PFSK-1 (cell line): ENCODE measurements at regions not wholly inside any gene's neighbourhood (a gene's known extent, or its start where the extent isn't known, plus 50 kb on each side); places are given as distances from the start of the nearest gene placed in this dataset.

ENCODE experiments used
- FOXP2 ChIP-seq: optimal IDR thresholded peaks from 2 replicates; pipeline ENCODE3; 2011; ENCODE audit warnings: borderline replicate concordance, control low read depth, inconsistent platforms; ENCODE audit not compliant: insufficient read depth; ENCODE audit errors: extremely low read length, extremely low read depth
- POLR2AphosphoS5 ChIP-seq: IDR thresholded peaks from 2 replicates; pipeline ENCODE4 v1.6.1; 2012; ENCODE audit warnings: low read depth, mild to moderate bottlenecking, control low read depth, low read length, moderate library complexity
- REST ChIP-seq, 2 experiments: IDR thresholded peaks; 2 replicates each; pipeline versions ENCODE4 v1.6.1 to v1.8.0; 2011 to 2012; ENCODE audit warnings: low read depth in 2 of 2, low read length in 2 of 2, control low read depth in 1 of 2, inconsistent platforms in 1 of 2, mild to moderate bottlenecking in 1 of 2, moderate library complexity in 1 of 2; ENCODE audit not compliant: insufficient read depth in 1 of 2
- SIN3A ChIP-seq: IDR thresholded peaks from 2 replicates; pipeline ENCODE4 v1.6.1; 2012; ENCODE audit warnings: mild to moderate bottlenecking, low read length, moderate library complexity, borderline replicate concordance; ENCODE audit not compliant: insufficient read depth
- TAF1 ChIP-seq: IDR thresholded peaks from 2 replicates; pipeline ENCODE4 v1.6.1; 2012; ENCODE audit warnings: low read length, control low read depth, borderline replicate concordance; ENCODE audit not compliant: insufficient read depth

GRCh38 chr15:77553695-77554094, 79.0 kb downstream of the LINGO1 start:
- TF ChIP-seq POLR2AphosphoS5 (no peak), SIN3A (no peak), TAF1 (no peak), REST (IDR thresholded peaks at IDR 0.05; ENCODE audit: insufficient read depth in 1 of 2, low read depth in 2 of 2, low read length in 2 of 2) (no peak), FOXP2 (no peak)
